22Rv1 (cell line): ENCODE measurements at regions not wholly inside any gene's neighbourhood (a gene's known extent, or its start where the extent isn't known, plus 50 kb on each side); places are given as distances from the start of the nearest gene placed in this dataset.

Source experiments
- CTCF ChIP-seq: fragments of 450-650 bp; IDR thresholded peaks from 2 replicates; pipeline ENCODE4 v1.5.1; 2017; ENCODE audit warnings: mild to moderate bottlenecking
- ZFX ChIP-seq: fragments of 450-650 bp; IDR thresholded peaks from 2 replicates; pipeline ENCODE4 v1.6.1; 2017; ENCODE audit warnings: antibody characterized with exemption, borderline replicate concordance

GRCh38 chr3:177811835-177812234, 614.6 kb upstream of the TBL1XR1 start:
- TF ChIP-seq CTCF (no peak), ZFX (no peak)
